DMS53 treated with DMSO at 0.1 percent for 48 hours (cell line): ENCODE measurements at regions not wholly inside any gene's neighbourhood (a gene's known extent, or its start where the extent isn't known, plus 50 kb on each side); places are given as distances from the start of the nearest gene placed in this dataset.

ENCODE experiments used
- DNase-seq: peaks from one replicate; lab custom pipeline; 2025; ENCODE audit not compliant: unreplicated experiment; lab: John Stamatoyannopoulos, UW

- no peak for DNase-seq
Measured at GRCh38 chr19:32150605-32151004, 194.8 kb upstream of the ZNF507 start.

DNA sequence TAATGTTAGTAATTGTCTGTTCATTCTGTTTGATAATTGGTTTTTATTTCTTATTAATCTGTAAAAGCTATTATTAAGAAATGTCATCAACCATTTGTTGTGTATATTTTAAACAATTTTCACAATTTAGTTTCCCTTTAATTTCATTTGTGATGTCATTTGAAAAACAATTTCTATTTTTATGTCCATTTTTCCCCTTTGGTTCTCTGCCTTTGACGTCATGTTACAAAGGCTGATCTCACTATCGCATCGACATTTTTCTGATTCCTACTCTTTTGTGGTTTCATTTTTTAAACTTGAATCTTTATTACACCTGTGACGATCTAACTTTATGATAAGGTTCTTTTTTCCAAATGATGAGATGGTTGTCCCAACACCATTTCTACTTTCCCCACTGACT lies 191.0 kb upstream of the ZNF507 start:
- DNase-seq: no peak

DNA sequence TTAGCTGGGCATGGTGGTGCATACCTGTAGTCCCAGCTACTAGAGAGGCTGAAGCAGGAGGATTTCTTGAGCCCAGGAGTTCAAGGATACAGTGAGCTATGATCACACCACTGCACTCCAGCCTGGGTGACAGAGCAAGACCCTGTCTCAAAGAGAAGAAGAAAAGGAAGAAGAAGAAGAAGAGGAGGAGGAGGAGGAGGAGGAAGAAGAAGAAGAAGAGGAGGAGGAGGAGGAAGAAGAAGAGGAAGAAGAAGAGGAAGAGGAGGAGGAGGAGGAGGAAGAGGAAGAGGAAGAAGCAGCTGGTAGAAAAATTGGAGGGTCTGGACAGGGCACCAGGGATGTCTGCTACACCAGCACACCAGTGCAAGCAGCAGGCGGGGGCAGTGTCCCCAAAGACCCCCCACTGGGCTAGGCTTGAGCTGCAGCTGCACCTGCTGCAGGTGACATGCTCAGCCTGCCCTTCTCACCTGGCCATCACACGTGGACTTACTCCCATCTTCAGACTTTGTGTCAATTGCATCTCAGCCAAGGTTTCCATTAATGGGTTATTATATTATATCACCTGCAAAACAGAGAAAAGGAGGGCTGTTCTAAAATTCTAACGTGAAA lies 180.9 kb upstream of the ZNF507 start:
- DNase-seq: no peak

GRCh38 chr19:32165141-32165540 lies 180.3 kb upstream of the ZNF507 start:
- no peak for DNase-seq

GRCh38 chr19:32165750-32166149 lies 179.7 kb upstream of the ZNF507 start:
- no peak for DNase-seq

DNA sequence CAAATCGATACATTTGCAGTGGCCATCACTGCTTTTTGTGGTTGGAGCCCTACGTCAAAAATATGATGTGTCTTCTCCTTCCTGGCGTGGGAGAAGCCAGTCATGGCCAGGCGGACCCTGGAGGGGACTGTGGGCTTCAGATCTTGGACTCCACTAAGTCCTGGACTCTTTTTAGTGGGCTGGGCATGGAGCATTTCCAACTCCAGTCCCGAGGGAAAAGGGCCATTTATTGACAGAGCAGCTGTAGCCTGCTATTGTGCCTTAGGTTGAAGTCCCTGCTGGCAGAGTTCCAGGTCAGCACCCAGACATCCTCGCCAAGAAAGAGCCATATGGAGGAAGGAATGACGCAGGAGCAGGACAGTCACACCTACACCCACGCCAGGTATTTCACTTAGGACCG lies 179.2 kb upstream of the ZNF507 start:
- no peak for DNase-seq

DNA sequence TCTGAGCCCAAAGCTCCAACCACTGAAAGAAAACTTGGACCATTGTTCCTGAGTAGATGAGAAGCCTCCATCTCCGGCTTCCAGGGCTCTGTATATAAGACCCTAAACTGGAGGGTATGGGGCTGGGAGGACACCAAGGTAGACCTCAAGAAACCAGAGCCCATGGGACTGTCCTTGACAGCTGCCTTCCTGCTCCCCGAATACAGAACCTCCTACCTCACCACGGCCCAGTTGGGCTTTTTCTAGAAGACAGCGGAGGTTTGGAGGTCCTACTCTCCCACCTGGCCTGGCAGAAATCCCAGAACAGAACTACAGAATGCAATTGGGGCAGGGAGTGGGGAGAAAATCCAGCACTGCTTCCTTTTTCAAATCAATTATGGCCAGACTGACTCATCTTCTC lies 177.3 kb upstream of the ZNF507 start:
- no peak for DNase-seq

DNA sequence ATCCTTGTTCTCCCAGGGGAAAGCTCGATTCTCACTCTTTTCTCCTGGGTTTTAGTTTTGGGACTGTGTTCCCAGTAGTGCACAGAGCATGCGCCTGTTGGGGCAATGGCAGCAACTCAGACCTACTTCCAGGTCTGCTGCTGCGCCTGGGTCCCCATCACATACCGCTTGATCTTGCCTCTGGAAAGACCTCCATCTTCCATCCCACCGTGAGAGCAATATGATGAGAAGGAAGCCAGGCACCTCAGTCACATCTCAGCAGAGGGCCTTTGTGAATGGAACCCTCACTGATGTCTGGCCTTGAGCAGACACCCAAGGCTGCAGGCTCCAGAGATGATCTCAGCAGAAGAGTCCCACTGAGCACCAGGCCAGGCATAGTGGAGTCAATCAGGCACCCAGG lies 176.8 kb upstream of the ZNF507 start:
- DNase-seq: no peak

DNA sequence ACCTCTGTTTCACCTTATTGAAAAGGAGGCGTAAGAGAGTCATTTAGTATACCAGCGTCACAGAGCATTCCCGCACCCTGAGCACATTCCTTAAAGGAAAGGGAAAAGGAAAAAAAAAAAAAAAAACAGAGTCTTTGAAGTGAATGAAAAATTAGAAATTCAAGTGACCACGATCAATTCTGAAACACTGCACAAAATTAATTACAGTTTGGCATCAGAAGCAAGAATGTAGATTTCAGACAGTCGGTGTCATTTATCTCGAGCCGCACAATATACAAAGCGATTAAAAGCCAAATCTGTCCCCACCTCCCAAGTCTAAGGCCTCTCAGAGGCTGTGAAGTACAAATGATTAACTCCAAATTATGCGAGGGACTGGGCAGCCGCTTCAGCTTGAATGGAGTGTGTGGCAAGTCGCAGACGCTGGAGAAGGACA lies 173.7 kb upstream of the ZNF507 start:
- no peak for DNase-seq

GRCh38 chr19:32172566-32173160 lies 172.7 kb upstream of the ZNF507 start:
- DNase-seq: no peak

DNA sequence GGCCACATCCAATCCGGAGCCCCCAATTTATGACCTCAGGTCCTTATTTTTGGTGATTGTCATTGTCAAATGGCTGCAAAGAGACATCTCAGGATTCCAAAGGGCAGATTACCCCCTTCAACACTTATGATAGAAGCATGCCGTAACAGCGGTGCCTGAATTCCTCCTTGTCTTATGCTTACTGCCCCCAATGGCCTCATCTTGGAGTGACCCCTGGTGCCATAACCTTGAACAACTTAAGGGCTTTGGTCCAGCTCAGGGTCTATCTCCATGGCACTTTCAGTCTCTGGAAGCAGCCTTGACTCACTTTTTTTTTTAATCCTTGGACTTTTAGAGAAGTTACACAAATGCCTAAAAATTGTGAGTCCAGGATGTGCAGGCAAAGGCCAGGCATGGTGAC lies 171.6 kb upstream of the ZNF507 start:
- no peak for DNase-seq

DNA sequence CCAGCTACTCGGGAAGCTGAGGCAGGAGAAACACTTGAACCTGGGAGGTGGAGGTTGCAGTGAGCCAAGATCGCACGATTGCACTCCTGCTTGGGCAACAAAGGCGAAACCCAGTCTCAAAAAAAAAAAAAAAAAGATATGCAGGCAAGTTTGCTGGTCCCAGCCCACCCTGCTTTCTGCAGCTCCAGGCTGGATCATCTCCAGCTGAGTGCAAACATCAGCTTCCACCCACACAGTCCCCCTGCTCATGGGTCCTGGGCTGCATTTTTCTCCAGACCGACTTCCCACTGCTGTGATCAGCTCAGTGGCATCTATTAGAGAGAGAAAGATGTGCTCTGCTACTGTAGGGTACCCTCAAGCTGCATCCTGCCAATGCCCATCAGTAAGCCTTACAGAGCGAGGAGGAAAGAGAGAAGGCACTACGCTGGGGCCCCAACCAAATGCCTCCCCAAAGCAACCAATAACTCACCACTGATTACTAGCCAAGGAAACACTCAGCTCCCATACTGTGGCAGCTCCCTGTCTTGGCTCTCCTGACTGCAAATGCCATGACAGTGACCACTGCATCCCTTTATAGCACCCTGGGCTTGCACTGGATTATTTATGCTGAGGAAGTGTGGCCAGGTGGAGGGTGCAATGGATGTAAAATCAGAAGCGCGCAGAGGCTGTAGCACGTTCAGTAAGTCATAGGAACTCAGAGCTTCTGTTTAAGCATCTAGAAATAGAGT lies 170.9 kb upstream of the ZNF507 start:
- no peak for DNase-seq

- no peak for DNase-seq
Measured at GRCh38 chr19:32176591-32176990, 168.8 kb upstream of the ZNF507 start.

- DNase-seq: no peak
Measured at GRCh38 chr19:32177686-32178085, 167.7 kb upstream of the ZNF507 start.

GRCh38 chr19:32178401-32178800 lies 167.0 kb upstream of the ZNF507 start:
- DNase-seq: no peak

DNA sequence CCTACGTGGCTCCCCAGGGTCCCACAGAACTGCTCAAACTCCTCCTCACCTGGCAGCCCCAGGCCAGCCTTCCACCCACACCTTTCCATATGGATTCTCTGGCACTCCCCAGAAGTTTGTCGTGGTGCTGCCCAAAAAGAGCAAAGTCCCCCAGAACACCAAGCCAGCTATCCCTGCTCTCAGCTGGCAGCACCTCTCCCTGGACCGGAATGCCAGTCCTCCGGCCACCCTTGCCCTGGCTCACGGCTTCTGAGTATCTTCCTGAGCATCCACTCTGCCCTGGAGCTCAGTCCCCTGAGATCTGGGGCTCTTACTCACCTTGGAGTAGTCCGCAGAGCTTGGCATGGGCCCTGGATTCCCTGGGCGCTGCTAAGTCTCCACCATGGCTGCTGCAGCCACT lies 166.5 kb upstream of the ZNF507 start:
- DNase-seq: no peak

- no peak for DNase-seq
Measured at GRCh38 chr19:32181216-32181920, 164.0 kb upstream of the ZNF507 start.

- no peak for DNase-seq
Measured at GRCh38 chr19:32186542-32187330, 158.7 kb upstream of the ZNF507 start.

GRCh38 chr19:32188921-32189320 lies 156.5 kb upstream of the ZNF507 start:
- no peak for DNase-seq

- DNase-seq: no peak
Measured at GRCh38 chr19:32189956-32190706, 155.3 kb upstream of the ZNF507 start.
